OCI-LY3 (cell line): ENCODE measurements at regions not wholly inside any gene's neighbourhood (a gene's known extent, or its start where the extent isn't known, plus 50 kb on each side); places are given as distances from the start of the nearest gene placed in this dataset.

Experiments used
- EZH2phosphoT487 ChIP-seq: fragments of 200-600 bp; shearing (Covaris generic); IDR thresholded peaks from 2 replicates; pipeline ENCODE4 v1.6.1; 2018; ENCODE audit warnings: antibody characterized with exemption, mixed run types, low read depth
- TF ChIP-seq, protein P1 (sequence below): fragments of 200-600, 300-600 bp; sonication (generic); IDR thresholded peaks from 2 replicates; pipeline ENCODE4 v1.5.1; 2014; ENCODE audit warnings: antibody characterized with exemption, low read length, low read depth

DNA sequence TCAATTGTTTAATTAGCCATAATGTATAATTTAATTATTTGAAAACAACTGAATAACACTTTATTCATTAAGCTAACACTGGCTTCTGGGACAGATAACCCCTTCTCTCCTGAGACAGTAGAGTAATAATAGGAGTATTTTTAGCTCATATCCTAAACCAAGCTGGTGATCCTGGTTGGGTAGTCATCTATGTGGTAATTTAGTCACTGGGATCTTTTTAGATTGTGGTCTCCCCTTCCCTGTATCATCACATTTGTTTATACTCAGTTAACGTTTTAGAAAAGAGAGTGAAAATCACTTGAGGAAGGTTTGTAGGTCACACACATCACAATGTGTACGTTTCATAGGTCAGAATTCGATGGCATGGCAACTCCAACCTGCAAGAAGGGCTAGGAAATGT, 1356.6 kb upstream of the ADGRL2 start:
- TF ChIP-seq, protein P1, sequence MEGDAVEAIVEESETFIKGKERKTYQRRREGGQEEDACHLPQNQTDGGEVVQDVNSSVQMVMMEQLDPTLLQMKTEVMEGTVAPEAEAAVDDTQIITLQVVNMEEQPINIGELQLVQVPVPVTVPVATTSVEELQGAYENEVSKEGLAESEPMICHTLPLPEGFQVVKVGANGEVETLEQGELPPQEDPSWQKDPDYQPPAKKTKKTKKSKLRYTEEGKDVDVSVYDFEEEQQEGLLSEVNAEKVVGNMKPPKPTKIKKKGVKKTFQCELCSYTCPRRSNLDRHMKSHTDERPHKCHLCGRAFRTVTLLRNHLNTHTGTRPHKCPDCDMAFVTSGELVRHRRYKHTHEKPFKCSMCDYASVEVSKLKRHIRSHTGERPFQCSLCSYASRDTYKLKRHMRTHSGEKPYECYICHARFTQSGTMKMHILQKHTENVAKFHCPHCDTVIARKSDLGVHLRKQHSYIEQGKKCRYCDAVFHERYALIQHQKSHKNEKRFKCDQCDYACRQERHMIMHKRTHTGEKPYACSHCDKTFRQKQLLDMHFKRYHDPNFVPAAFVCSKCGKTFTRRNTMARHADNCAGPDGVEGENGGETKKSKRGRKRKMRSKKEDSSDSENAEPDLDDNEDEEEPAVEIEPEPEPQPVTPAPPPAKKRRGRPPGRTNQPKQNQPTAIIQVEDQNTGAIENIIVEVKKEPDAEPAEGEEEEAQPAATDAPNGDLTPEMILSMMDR, result no peak
- TF ChIP-seq EZH2phosphoT487, result no peak
